ENCODE measurements at regions not wholly inside any gene's neighbourhood (a gene's known extent, or its start where the extent isn't known, plus 50 kb on each side); places are given as distances from the start of the nearest gene placed in this dataset.

- TF ChIP-seq RAD21 (IDR thresholded peaks at IDR 0.05; ENCODE audit: low read depth) (no peak), TCF12 (IDR thresholded peaks at IDR 0.05; ENCODE audit: low read depth) (no peak), YY1 (IDR thresholded peaks at IDR 0.05; ENCODE audit: low read depth) (no peak), MAX (IDR thresholded peaks at IDR 0.05) (no peak), EGR1 (IDR thresholded peaks at IDR 0.05) (no peak), REST (IDR thresholded peaks at IDR 0.05; ENCODE audit: low read depth) (no peak)
These were observed 181.8 kb downstream of the TTLL2 start for GRCh38 chr6:167506443-167507301.

GRCh38 chr6:167507376-167507945 lies 182.6 kb downstream of the TTLL2 start:
- TF ChIP-seq EGR1 (IDR thresholded peaks at IDR 0.05) (no peak), CEBPB (IDR thresholded peaks at IDR 0.05) (no peak), REST (IDR thresholded peaks at IDR 0.05; ENCODE audit: low read depth) (no peak), CREB1 (IDR thresholded peaks at IDR 0.05; ENCODE audit: low read depth) (no peak), USF1 (IDR thresholded peaks at IDR 0.05) (no peak), EP300 (IDR thresholded peaks at IDR 0.05; ENCODE audit: borderline replicate concordance) (no peak), MAX (IDR thresholded peaks at IDR 0.05) (no peak), TEAD4 (IDR thresholded peaks at IDR 0.05) (no peak)

- no peak for TF ChIP-seq CEBPB (IDR thresholded peaks at IDR 0.05)
- TF ChIP-seq TCF12 (IDR thresholded peaks at IDR 0.05; ENCODE audit: low read depth), result no peak
- no peak for TF ChIP-seq USF1 (IDR thresholded peaks at IDR 0.05)
- no peak for TF ChIP-seq CREB1 (IDR thresholded peaks at IDR 0.05; ENCODE audit: low read depth)
- TF ChIP-seq MAX (IDR thresholded peaks at IDR 0.05), result no peak
- no peak for TF ChIP-seq EP300 (IDR thresholded peaks at IDR 0.05; ENCODE audit: borderline replicate concordance)
- TF ChIP-seq TEAD4 (IDR thresholded peaks at IDR 0.05), result no peak
- no peak for TF ChIP-seq EGR1 (IDR thresholded peaks at IDR 0.05)
- no peak for TF ChIP-seq YY1 (IDR thresholded peaks at IDR 0.05; ENCODE audit: low read depth)
- TF ChIP-seq ZBTB7A (IDR thresholded peaks at IDR 0.05; ENCODE audit: low read depth), result no peak
- TF ChIP-seq TAF1 (IDR thresholded peaks at IDR 0.05; ENCODE audit: low read depth), result no peak
- no peak for TF ChIP-seq RAD21 (IDR thresholded peaks at IDR 0.05; ENCODE audit: low read depth)
- TF ChIP-seq NFIC (IDR thresholded peaks at IDR 0.05), result no peak
- TF ChIP-seq FOXM1 (IDR thresholded peaks at IDR 0.05; ENCODE audit: borderline replicate concordance, low read depth), result no peak
- TF ChIP-seq REST (IDR thresholded peaks at IDR 0.05; ENCODE audit: low read depth), result no peak
These were observed 184.3 kb downstream of the TTLL2 start for GRCh38 chr6:167508919-167509852.

Measured in Ishikawa (cell line).